ENCODE measurements at regions not wholly inside any gene's neighbourhood (a gene's known extent, or its start where the extent isn't known, plus 50 kb on each side); places are given as distances from the start of the nearest gene placed in this dataset.

DNA sequence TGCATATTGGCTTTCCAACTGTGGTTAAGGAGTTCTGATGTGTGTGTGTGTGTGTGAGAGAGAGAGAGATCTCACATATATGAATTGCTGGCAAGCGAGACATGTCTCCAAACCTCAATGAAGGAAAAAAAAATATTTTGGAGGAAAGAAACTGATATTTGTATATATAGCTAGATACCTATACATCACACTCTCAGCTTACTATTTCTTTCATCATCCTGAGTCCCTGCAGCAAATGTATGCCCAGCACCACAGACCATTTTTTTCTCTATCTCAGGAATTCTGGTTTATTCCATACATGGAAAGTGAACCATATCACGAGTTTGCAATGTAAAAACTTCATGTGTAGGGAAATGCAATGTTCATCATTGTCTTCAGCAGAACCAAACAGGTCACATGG, 68.9 kb downstream of the MTERF1 start:
- TF ChIP-seq ZNF274 (IDR thresholded peaks at IDR 0.05; ENCODE audit: low read depth, low read length) (no peak), SUZ12 (IDR thresholded peaks at IDR 0.05; ENCODE audit: extremely low read depth, insufficient read depth, insufficient read length) (no peak), YY1 (IDR thresholded peaks at IDR 0.05; ENCODE audit: insufficient read depth, insufficient read length) (no peak)
